Neural cell (in vitro differentiated cells): ENCODE measurements at regions not wholly inside any gene's neighbourhood (a gene's known extent, or its start where the extent isn't known, plus 50 kb on each side); places are given as distances from the start of the nearest gene placed in this dataset.

Experiments
- EP300 ChIP-seq: fragments of 450-650 bp; conservative IDR thresholded peaks from 2 replicates; pipeline ENCODE4 v1.6.1; 2014; ENCODE audit warnings: antibody characterized with exemption, mild to moderate bottlenecking, moderate library complexity; ENCODE audit not compliant: poor library complexity, severe bottlenecking
- EZH2 ChIP-seq: fragments of 200-600, 300-800 bp; shearing (Covaris generic), sonication (generic); IDR thresholded peaks from 2 replicates; pipeline ENCODE4 v1.6.1; 2014; ENCODE audit warnings: antibody characterized with exemption, low read length, borderline replicate concordance, mild to moderate bottlenecking; ENCODE audit not compliant: insufficient read depth, poor library complexity, severe bottlenecking
- MXI1 ChIP-seq: fragments of 450-650 bp; conservative IDR thresholded peaks from 2 replicates; pipeline ENCODE4 v1.6.1; 2014; ENCODE audit warnings: antibody characterized with exemption, mild to moderate bottlenecking; ENCODE audit not compliant: poor library complexity, severe bottlenecking
- POLR2AphosphoS5 ChIP-seq: IDR thresholded peaks from 2 replicates; pipeline ENCODE4 v1.6.1; 2012
- REST ChIP-seq: IDR thresholded peaks from 2 replicates; pipeline ENCODE4 v1.6.1; 2012; ENCODE audit warnings: borderline replicate concordance
- SMC3 ChIP-seq: fragments of 450-650 bp; conservative IDR thresholded peaks from 2 replicates; pipeline ENCODE4 v1.6.1; 2014; ENCODE audit warnings: antibody characterized with exemption, mild to moderate bottlenecking, moderate library complexity; ENCODE audit not compliant: poor library complexity
- TAF1 ChIP-seq: IDR thresholded peaks from 2 replicates; pipeline ENCODE4 v1.6.1; 2012; ENCODE audit warnings: low read depth
- TF ChIP-seq, protein P1 (sequence below): fragments of 450-650 bp; IDR thresholded peaks from 2 replicates; pipeline ENCODE4 v1.5.1; 2014; ENCODE audit warnings: antibody characterized with exemption, mild to moderate bottlenecking, moderate library complexity; ENCODE audit not compliant: poor library complexity, severe bottlenecking

DNA sequence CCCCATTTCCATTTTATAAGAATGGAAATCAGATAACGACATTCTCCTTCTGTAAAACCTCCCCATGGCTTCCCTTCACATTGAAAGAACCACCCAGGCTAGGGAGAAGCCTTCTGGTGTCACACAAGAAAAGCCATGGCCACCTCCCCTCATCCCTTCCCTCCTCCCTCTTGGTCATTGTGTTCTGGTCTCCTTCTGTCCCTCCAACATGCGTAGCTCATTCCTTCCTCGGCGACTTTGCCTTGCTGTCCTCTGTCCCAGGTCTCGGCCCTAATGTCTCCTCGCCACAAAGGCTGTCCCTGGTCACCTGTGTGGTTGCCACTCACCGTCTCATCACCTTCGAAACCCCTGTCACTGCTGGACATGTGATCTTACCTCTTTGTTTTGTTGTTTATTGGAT lies 193.9 kb downstream of the BCAS1 start:
- TF ChIP-seq, protein P1, sequence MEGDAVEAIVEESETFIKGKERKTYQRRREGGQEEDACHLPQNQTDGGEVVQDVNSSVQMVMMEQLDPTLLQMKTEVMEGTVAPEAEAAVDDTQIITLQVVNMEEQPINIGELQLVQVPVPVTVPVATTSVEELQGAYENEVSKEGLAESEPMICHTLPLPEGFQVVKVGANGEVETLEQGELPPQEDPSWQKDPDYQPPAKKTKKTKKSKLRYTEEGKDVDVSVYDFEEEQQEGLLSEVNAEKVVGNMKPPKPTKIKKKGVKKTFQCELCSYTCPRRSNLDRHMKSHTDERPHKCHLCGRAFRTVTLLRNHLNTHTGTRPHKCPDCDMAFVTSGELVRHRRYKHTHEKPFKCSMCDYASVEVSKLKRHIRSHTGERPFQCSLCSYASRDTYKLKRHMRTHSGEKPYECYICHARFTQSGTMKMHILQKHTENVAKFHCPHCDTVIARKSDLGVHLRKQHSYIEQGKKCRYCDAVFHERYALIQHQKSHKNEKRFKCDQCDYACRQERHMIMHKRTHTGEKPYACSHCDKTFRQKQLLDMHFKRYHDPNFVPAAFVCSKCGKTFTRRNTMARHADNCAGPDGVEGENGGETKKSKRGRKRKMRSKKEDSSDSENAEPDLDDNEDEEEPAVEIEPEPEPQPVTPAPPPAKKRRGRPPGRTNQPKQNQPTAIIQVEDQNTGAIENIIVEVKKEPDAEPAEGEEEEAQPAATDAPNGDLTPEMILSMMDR = no peak
- TF ChIP-seq POLR2AphosphoS5 (no peak), TAF1 (no peak), REST (no peak), SMC3 (no peak), EZH2 (no peak), EP300 (no peak), MXI1 (no peak)
